ENCODE measurements at regions not wholly inside any gene's neighbourhood (a gene's known extent, or its start where the extent isn't known, plus 50 kb on each side); places are given as distances from the start of the nearest gene placed in this dataset.

- TF ChIP-seq PRRX2 (CRISPR knock-in tag; IDR thresholded peaks at IDR 0.05), result no peak
- TF ChIP-seq ZMAT4 (CRISPR knock-in tag; IDR thresholded peaks at IDR 0.05), result no peak
- no peak for TF ChIP-seq CTCF (IDR thresholded peaks at IDR 0.05)
- no peak for TF ChIP-seq ETV6 (CRISPR knock-in tag; IDR thresholded peaks at IDR 0.05)
- TF ChIP-seq SMAD3 (CRISPR knock-in tag; IDR thresholded peaks at IDR 0.05; ENCODE audit: borderline replicate concordance), result no peak
- no peak for TF ChIP-seq RORB (CRISPR knock-in tag; IDR thresholded peaks at IDR 0.05)
- no peak for TF ChIP-seq FOXK1 (CRISPR knock-in tag; IDR thresholded peaks at IDR 0.05)
- no peak for TF ChIP-seq E2F1 (CRISPR knock-in tag; IDR thresholded peaks at IDR 0.05)
- TF ChIP-seq USF1 (CRISPR knock-in tag; IDR thresholded peaks at IDR 0.05), result no peak
- no peak for TF ChIP-seq MAX (CRISPR knock-in tag; IDR thresholded peaks at IDR 0.05)
These were observed 70.0 kb upstream of the RAB40AL start for GRCh38 chrX:102866981-102867656.
